A673 (cell line): ENCODE measurements at regions not wholly inside any gene's neighbourhood (a gene's known extent, or its start where the extent isn't known, plus 50 kb on each side); places are given as distances from the start of the nearest gene placed in this dataset.

Experiments used
- EZH2 ChIP-seq: fragments of 200-600 bp; sonication (generic); IDR thresholded peaks from 2 replicates; pipeline ENCODE4 v1.6.1; 2017; ENCODE audit warnings: borderline replicate concordance, low read depth, mild to moderate bottlenecking, mixed read lengths, antibody characterized with exemption, low read length; ENCODE audit not compliant: poor library complexity, severe bottlenecking
- TF ChIP-seq, protein P1 (sequence below): fragments of 300-800, 200-600 bp; sonication (generic); conservative IDR thresholded peaks from 2 replicates; pipeline ENCODE4 v1.5.1; 2017; ENCODE audit warnings: low read depth, mild to moderate bottlenecking, antibody characterized with exemption, low read length, moderate library complexity, mixed read lengths

DNA sequence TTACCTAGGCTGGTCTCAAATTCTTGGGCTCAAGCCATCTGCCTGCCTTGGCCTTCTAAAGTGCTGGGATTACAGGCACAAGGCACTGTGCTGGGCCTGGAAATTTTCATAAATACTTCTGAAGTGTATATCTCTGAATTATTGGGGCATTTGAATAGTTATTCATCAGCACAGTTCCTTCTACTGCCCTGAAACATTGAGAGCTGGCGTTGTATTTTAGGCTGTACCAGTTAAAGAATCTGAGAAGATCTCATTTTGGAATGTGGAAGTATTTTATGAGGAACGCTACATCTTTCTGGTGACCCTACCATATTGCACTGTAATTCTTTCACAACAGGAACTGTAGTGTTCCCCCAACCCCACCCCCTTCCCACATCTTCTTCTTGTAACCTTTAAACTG lies 349.0 kb upstream of the RGS6 start:
- TF ChIP-seq, protein P1, sequence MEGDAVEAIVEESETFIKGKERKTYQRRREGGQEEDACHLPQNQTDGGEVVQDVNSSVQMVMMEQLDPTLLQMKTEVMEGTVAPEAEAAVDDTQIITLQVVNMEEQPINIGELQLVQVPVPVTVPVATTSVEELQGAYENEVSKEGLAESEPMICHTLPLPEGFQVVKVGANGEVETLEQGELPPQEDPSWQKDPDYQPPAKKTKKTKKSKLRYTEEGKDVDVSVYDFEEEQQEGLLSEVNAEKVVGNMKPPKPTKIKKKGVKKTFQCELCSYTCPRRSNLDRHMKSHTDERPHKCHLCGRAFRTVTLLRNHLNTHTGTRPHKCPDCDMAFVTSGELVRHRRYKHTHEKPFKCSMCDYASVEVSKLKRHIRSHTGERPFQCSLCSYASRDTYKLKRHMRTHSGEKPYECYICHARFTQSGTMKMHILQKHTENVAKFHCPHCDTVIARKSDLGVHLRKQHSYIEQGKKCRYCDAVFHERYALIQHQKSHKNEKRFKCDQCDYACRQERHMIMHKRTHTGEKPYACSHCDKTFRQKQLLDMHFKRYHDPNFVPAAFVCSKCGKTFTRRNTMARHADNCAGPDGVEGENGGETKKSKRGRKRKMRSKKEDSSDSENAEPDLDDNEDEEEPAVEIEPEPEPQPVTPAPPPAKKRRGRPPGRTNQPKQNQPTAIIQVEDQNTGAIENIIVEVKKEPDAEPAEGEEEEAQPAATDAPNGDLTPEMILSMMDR: no peak
- TF ChIP-seq EZH2: no peak
